Mesothelial cell of epicardium (in vitro differentiated cells): ENCODE measurements at regions not wholly inside any gene's neighbourhood (a gene's known extent, or its start where the extent isn't known, plus 50 kb on each side); places are given as distances from the start of the nearest gene placed in this dataset.

Experiments used
- DNase-seq, 2 experiments: peaks; one replicate each; pipeline ENCODE4 v3.0.0; 2021; ENCODE audit warnings: low spot score in 2 of 2; ENCODE audit not compliant: unreplicated experiment in 2 of 2
- H3K27ac Mint-ChIP-seq: 2 replicates; pipeline ENCODE4 v1.8.0; 2021; ENCODE audit warnings: mixed read lengths
- H3K27me3 Mint-ChIP-seq: 2 replicates; pipeline ENCODE4 v1.8.0; 2021; ENCODE audit warnings: low read depth, mixed read lengths
- H3K36me3 Mint-ChIP-seq: 2 replicates; pipeline ENCODE4 v1.8.0; 2021; ENCODE audit warnings: mixed read lengths
- H3K4me1 Mint-ChIP-seq: 2 replicates; pipeline ENCODE4 v1.8.0; 2021; ENCODE audit warnings: mixed read lengths
- H3K4me3 Mint-ChIP-seq: 2 replicates; pipeline ENCODE4 v1.8.0; 2021; ENCODE audit warnings: mild to moderate bottlenecking, moderate library complexity, mixed read lengths
- H3K9me3 Mint-ChIP-seq: 2 replicates; pipeline ENCODE4 v1.8.0; 2021; ENCODE audit warnings: mixed read lengths
- TF ChIP-seq, protein P1 (sequence below): fragments of 200-600 bp; sonication (generic); IDR thresholded peaks from one replicate; pipeline ENCODE4 v1.5.0; 2021; ENCODE audit warnings: antibody characterized with exemption; ENCODE audit not compliant: unreplicated experiment

GRCh38 chr7:125382401-125382800 is 452.8 kb upstream of the POT1 start:
- TF ChIP-seq, protein P1, sequence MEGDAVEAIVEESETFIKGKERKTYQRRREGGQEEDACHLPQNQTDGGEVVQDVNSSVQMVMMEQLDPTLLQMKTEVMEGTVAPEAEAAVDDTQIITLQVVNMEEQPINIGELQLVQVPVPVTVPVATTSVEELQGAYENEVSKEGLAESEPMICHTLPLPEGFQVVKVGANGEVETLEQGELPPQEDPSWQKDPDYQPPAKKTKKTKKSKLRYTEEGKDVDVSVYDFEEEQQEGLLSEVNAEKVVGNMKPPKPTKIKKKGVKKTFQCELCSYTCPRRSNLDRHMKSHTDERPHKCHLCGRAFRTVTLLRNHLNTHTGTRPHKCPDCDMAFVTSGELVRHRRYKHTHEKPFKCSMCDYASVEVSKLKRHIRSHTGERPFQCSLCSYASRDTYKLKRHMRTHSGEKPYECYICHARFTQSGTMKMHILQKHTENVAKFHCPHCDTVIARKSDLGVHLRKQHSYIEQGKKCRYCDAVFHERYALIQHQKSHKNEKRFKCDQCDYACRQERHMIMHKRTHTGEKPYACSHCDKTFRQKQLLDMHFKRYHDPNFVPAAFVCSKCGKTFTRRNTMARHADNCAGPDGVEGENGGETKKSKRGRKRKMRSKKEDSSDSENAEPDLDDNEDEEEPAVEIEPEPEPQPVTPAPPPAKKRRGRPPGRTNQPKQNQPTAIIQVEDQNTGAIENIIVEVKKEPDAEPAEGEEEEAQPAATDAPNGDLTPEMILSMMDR: no peak
- no peak for DNase-seq
- H3K27me3 Mint-ChIP-seq: no peaks in the 10 kb centered on the region
- H3K27ac Mint-ChIP-seq: no peak overlapping the region
- H3K9me3 Mint-ChIP-seq: peaks cover 14% of the 10 kb centered on the region
- peaks cover 2% of the 10 kb centered on the region for H3K36me3 Mint-ChIP-seq
- no peak overlapping the region for H3K4me3 Mint-ChIP-seq
- no peaks in the 10 kb centered on the region for H3K4me1 Mint-ChIP-seq

DNA sequence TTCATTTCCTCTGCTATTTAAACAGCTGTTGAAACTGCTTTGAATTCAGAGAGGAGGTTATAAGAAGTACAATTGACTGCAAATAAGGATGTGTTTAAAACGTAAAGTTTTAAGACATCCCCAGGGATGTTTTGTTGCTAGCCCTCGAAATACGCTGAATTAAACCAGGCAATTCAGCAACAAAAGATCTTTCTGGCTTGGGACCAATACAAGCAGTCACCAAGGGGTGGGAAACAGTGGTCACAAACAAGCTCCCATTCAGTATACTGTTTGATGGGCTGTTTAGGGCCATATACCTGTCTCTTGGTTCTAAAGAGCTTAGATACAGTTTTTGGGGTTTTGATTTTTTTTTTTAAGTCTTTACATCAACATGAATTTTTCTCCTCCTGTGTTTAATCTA is 446.3 kb upstream of the POT1 start:
- Mint-ChIP-seq H3K4me3 (no peak overlapping the region), H3K27me3 (no peaks in the 10 kb centered on the region), H3K36me3 (no peaks in the 10 kb centered on the region), H3K27ac (no peak overlapping the region), H3K4me1 (no peaks in the 10 kb centered on the region), H3K9me3 (no peaks in the 10 kb centered on the region)
- TF ChIP-seq, protein P1: no peak
- no peak for DNase-seq

DNA sequence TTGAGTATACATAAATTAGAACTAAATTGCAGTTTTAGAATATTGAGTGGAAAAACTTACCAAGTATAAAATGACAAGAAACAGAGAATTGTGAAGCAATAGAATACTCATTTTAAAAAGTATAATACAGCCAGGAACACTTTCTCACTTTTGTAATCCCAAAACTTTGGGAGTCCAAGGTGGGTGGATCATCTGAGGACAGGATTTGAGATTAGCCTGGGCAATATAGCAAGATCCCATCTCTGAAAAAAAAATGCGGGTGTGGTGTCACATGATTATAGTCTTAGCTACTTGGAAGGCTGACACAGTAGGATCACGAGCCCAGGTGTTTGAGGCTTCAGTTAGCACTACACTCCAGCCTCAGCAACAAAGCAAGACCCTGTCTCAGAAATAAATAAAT is 440.9 kb upstream of the POT1 start:
- Mint-ChIP-seq H3K4me1 (no peaks in the 10 kb centered on the region), H3K27ac (no peak overlapping the region), H3K27me3 (no peaks in the 10 kb centered on the region), H3K4me3 (no peak overlapping the region), H3K9me3 (no peaks in the 10 kb centered on the region), H3K36me3 (no peaks in the 10 kb centered on the region)
- TF ChIP-seq, protein P1: no peak
- no peak for DNase-seq

DNA sequence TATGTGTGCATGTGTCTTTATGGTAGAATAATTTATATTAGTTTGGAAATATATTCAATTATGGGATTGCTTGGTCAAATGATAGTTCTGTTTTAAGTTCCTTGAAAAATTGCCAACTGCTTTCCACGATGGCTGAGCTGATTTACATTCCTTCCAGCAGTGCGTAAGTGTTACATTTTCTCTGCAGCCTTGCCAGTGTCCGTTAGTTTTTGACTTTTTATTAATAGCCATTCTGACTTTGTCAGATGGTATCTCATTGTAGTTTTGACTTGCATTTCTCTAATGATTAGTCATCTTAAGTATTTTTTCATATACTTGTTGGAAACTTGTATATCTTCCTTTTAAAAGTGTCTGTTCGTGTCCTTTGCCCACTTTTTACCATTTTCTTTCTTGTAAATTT is 434.2 kb upstream of the POT1 start:
- peaks cover 8% of the 10 kb centered on the region for H3K4me1 Mint-ChIP-seq
- no peak overlapping the region for H3K27ac Mint-ChIP-seq
- DNase-seq: no peak
- H3K9me3 Mint-ChIP-seq: no peaks in the 10 kb centered on the region
- TF ChIP-seq, protein P1: no peak
- no peak overlapping the region for H3K4me3 Mint-ChIP-seq
- H3K27me3 Mint-ChIP-seq: no peaks in the 10 kb centered on the region
- no peaks in the 10 kb centered on the region for H3K36me3 Mint-ChIP-seq

DNA sequence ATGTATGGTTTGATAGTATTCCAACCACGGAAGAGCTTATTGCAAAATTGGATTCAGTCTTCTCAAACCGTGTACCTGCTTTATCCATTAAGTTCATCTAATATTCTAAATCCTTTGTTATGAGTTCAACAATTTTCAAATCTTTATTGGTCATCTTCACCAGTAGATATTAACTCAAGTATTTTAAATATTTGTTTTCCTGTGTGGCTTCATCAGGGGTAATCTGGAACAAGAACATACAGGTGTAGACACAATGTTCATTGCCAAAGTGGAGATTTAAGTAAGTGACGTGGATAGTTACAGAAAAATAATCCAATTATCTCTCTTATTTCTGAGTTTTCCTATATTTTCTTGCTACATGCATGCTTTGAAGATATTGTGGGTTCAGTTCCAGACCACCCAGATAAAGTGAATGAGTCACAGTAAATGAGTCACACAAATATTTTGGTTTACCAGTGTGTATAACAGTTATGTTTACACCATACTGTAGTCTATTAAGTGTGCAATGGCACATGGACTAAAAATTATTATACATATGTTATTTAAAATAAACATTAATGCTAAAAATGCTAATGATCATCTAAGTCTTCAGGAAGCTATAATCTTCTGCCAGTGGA is 429.0 kb upstream of the POT1 start:
- TF ChIP-seq, protein P1: no peak

More for the DNA sequence above, 429.0 kb upstream of the POT1 start:
- Mint-ChIP-seq H3K9me3 (no peaks in the 10 kb centered on the region), H3K27ac (no peak overlapping the region), H3K4me3 (no peak overlapping the region), H3K36me3 (no peaks in the 10 kb centered on the region), H3K27me3 (no peaks in the 10 kb centered on the region), H3K4me1 (no peaks in the 10 kb centered on the region)
- DNase-seq: no peak
